Loucy (cell line): ENCODE measurements at regions not wholly inside any gene's neighbourhood (a gene's known extent, or its start where the extent isn't known, plus 50 kb on each side); places are given as distances from the start of the nearest gene placed in this dataset.

ENCODE experiments used
- H2AFZ ChIP-seq: fragments of 200-600 bp; sonication (generic); 2 replicates; pipeline ENCODE4 v1.6.0; 2016; ENCODE audit warnings: antibody characterized with exemption, mild to moderate bottlenecking, low read length, moderate library complexity
- H3F3A ChIP-seq: fragments of 200-600 bp; 2 replicates; pipeline ENCODE4 v1.6.0; 2016; ENCODE audit warnings: antibody characterized with exemption, low read depth, mild to moderate bottlenecking
- H3K27me3 ChIP-seq: fragments of 200-600 bp; sonication (generic); 2 replicates; pipeline ENCODE4 v1.6.1; 2014; ENCODE audit warnings: low read length, mild to moderate bottlenecking; ENCODE audit not compliant: insufficient read depth, poor library complexity, severe bottlenecking
- H3K36me3 ChIP-seq: fragments of 200-600 bp; sonication (generic); 2 replicates; pipeline ENCODE4 v1.6.1; 2016; ENCODE audit warnings: low read length; ENCODE audit not compliant: insufficient read depth
- H3K4me1 ChIP-seq: fragments of 200-600 bp; sonication (generic); 2 replicates; pipeline ENCODE4 v1.5.1; 2014; ENCODE audit warnings: low read length, mild to moderate bottlenecking; ENCODE audit not compliant: insufficient read depth, poor library complexity, severe bottlenecking
- H3K4me2 ChIP-seq: fragments of 200-600 bp; sonication (generic); 2 replicates; pipeline ENCODE4 v1.6.0; 2014; ENCODE audit warnings: antibody characterized with exemption, low read length, low read depth, mild to moderate bottlenecking; ENCODE audit not compliant: poor library complexity, severe bottlenecking
- H3K4me3 ChIP-seq: fragments of 200-600 bp; sonication (generic); 2 replicates; pipeline ENCODE4 v1.5.1; 2014; ENCODE audit warnings: low read length, mild to moderate bottlenecking, mixed read lengths; ENCODE audit not compliant: poor library complexity, severe bottlenecking
- H3K79me2 ChIP-seq: fragments of 200-600 bp; sonication (generic); 2 replicates; pipeline ENCODE4 v1.6.1; 2014; ENCODE audit warnings: low read length; ENCODE audit not compliant: insufficient read depth
- H3K9ac ChIP-seq: fragments of 200-600 bp; sonication (generic); 2 replicates; pipeline ENCODE4 v1.6.0; 2014; ENCODE audit warnings: mild to moderate bottlenecking, low read depth, low read length, moderate library complexity; ENCODE audit not compliant: poor library complexity, severe bottlenecking
- H3K9me2 ChIP-seq: fragments of 200-600 bp; sonication (generic); replicated peaks from 2 replicates; pipeline ENCODE4 v1.6.1; 2016; ENCODE audit warnings: low read depth, low read length, mixed read lengths
- H3K9me3 ChIP-seq: fragments of 200-600 bp; sonication (generic); 2 replicates; pipeline ENCODE4 v1.6.1; 2014; ENCODE audit warnings: mild to moderate bottlenecking, antibody characterized with exemption, low read length, low read depth; ENCODE audit not compliant: insufficient read depth
- H4K20me1 ChIP-seq: fragments of 200-600 bp; sonication (generic); 2 replicates; pipeline ENCODE4 v1.6.0; 2014; ENCODE audit warnings: antibody characterized with exemption, low read length, mild to moderate bottlenecking; ENCODE audit not compliant: insufficient read depth, poor library complexity, severe bottlenecking
- CTCF ChIP-seq: fragments of 200-600 bp; sonication (generic); conservative IDR thresholded peaks from 2 replicates; pipeline ENCODE4 v1.5.1; 2014; ENCODE audit warnings: mild to moderate bottlenecking, antibody characterized with exemption, low read length
- EZH2phosphoT487 ChIP-seq: fragments of 200-600 bp; IDR thresholded peaks from 2 replicates; pipeline ENCODE4 v1.6.1; 2018; ENCODE audit warnings: antibody characterized with exemption, mild to moderate bottlenecking, moderate library complexity, borderline replicate concordance

- no peak overlapping the region for H3K9ac ChIP-seq
- no peaks in the 10 kb centered on the region for H4K20me1 ChIP-seq
- H3F3A ChIP-seq, result no peaks in the 10 kb centered on the region
- H3K79me2 ChIP-seq, result no peaks in the 10 kb centered on the region
- H2AFZ ChIP-seq, result no peak overlapping the region
- no peak overlapping the region for H3K4me3 ChIP-seq
- no peaks in the 10 kb centered on the region for H3K4me1 ChIP-seq
- no peaks in the 10 kb centered on the region for H3K9me3 ChIP-seq
- no peak for TF ChIP-seq EZH2phosphoT487
- TF ChIP-seq CTCF, result no peak
- H3K36me3 ChIP-seq, result no peaks in the 10 kb centered on the region
- H3K4me2 ChIP-seq, result no peak overlapping the region
- H3K27me3 ChIP-seq, result no peaks in the 10 kb centered on the region
- H3K9me2 ChIP-seq, result no peaks in the 10 kb centered on the region
Measured at GRCh38 chr6:1001655-1002349, 308.9 kb upstream of the EXOC2 start.

- H3K9ac ChIP-seq, result no peak overlapping the region
Measured at GRCh38 chr6:999552-999951, 306.6 kb upstream of the EXOC2 start.

GRCh38 chr6:998551-998950 lies 305.6 kb upstream of the EXOC2 start:
- no peaks in the 10 kb centered on the region for H3K4me1 ChIP-seq
- H3K27me3 ChIP-seq, result no peaks in the 10 kb centered on the region

More at GRCh38 chr6:999552-999951, 306.6 kb upstream of the EXOC2 start:
- Histone ChIP-seq H2AFZ (no peak overlapping the region), H3K79me2 (no peaks in the 10 kb centered on the region), H3K4me1 (no peaks in the 10 kb centered on the region), H3F3A (no peaks in the 10 kb centered on the region), H4K20me1 (no peaks in the 10 kb centered on the region), H3K9me2 (no peaks in the 10 kb centered on the region), H3K9me3 (no peaks in the 10 kb centered on the region), H3K4me3 (no peak overlapping the region), H3K27me3 (no peaks in the 10 kb centered on the region), H3K4me2 (no peak overlapping the region), H3K36me3 (no peaks in the 10 kb centered on the region)
- TF ChIP-seq CTCF (no peak), EZH2phosphoT487 (no peak)

More at GRCh38 chr6:998551-998950, 305.6 kb upstream of the EXOC2 start:
- H3K9me3 ChIP-seq, result no peaks in the 10 kb centered on the region
- H3K36me3 ChIP-seq, result no peaks in the 10 kb centered on the region
- no peak overlapping the region for H3K9ac ChIP-seq
- H3F3A ChIP-seq, result no peaks in the 10 kb centered on the region
- no peak for TF ChIP-seq EZH2phosphoT487
- no peak for TF ChIP-seq CTCF
- no peak overlapping the region for H3K4me3 ChIP-seq
- no peaks in the 10 kb centered on the region for H3K9me2 ChIP-seq
- no peaks in the 10 kb centered on the region for H4K20me1 ChIP-seq
- no peaks in the 10 kb centered on the region for H3K79me2 ChIP-seq
- H2AFZ ChIP-seq, result no peak overlapping the region
- no peak overlapping the region for H3K4me2 ChIP-seq
